Heart right ventricle (tissue), 16 donors: ENCODE measurements at regions not wholly inside any gene's neighbourhood (a gene's known extent, or its start where the extent isn't known, plus 50 kb on each side); places are given as distances from the start of the nearest gene placed in this dataset.

ENCODE experiments used
- ATAC-seq, 8 donors: fragments of 200-7000 bp; cut with Tn5 transposase; one replicate each; pipeline ENCODE4 v1.9.1; 2020; ENCODE audit warnings: mild to moderate bottlenecking in 8 of 8, moderate library complexity in 8 of 8, moderate number of reproducible peaks in 1 of 8
- DNase-seq, 2 donors: peaks; one replicate each; pipeline ENCODE4 v3.0.0-alpha.2; 2020
- H3K27ac ChIP-seq, 10 donors: fragments of 200-600 bp; sonication (generic) in 2 of 10; one replicate each; pipeline versions ENCODE4 v1.5.0 to v1.8.0; 2020 to 2022; ENCODE audit warnings: mild to moderate bottlenecking in 3 of 10
- H3K27me3 ChIP-seq, 7 donors: fragments of 200-600 bp; one replicate each; pipeline ENCODE4 v1.8.0; 2021 to 2022; ENCODE audit warnings: mild to moderate bottlenecking in 2 of 7
- H3K36me3 ChIP-seq, 9 donors: fragments of 200-600 bp; sonication (generic) in 1 of 9; one replicate each; pipeline versions ENCODE4 v1.5.0 to v1.8.0; 2020 to 2022; ENCODE audit warnings: mild to moderate bottlenecking in 2 of 9
- H3K4me1 ChIP-seq, 9 donors: fragments of 200-600 bp; sonication (generic) in 1 of 9; one replicate each; pipeline versions ENCODE4 v1.5.0 to v1.8.0; 2020 to 2022; ENCODE audit warnings: mild to moderate bottlenecking in 4 of 9
- H3K4me3 ChIP-seq, 10 donors: fragments of 200-600 bp; sonication (generic) in 2 of 10; one replicate each; pipeline versions ENCODE4 v1.5.0 to v1.8.0; 2020 to 2022; ENCODE audit warnings: mild to moderate bottlenecking in 7 of 10, moderate library complexity in 2 of 10
- H3K9me3 ChIP-seq, 11 donors: fragments of 200-600 bp in 10 of 11; sonication (generic) in 2 of 11; one replicate each; pipeline versions ENCODE4 v1.5.0 to v1.8.0; 2013 to 2022; ENCODE audit warnings: mild to moderate bottlenecking in 2 of 11, control low read depth in 1 of 11, moderate library complexity in 1 of 11
- CTCF ChIP-seq, 9 donors: fragments of 200-600 bp; sonication (generic) in 2 of 9; IDR thresholded peaks; one replicate each; pipeline versions ENCODE4 v1.5.0 to v1.8.0; 2021 to 2022; ENCODE audit warnings: antibody characterized with exemption in 9 of 9, mild to moderate bottlenecking in 5 of 9, moderate library complexity in 1 of 9
- WGBS, 2 donors: extraction: QIAGEN DNeasy Blood & Tissue Kit; methylation state at CpG; one replicate each; pipeline ENCODE4 v1.1.7; 2013; ENCODE audit warnings: inconsistent platforms in 1 of 2; 5-methylcytosine and 5-hydroxymethylcytosine counted together
- intact Hi-C, 10 donors: fragments of 100-400 bp; cut with DNase I; formaldehyde crosslinking; loops; one replicate each; pipeline versions ENCODE4 v1.11.1 to v1.14.2; 2022
- donor health status: Arrhythmogenic right ventricular cardiomyopathy.
- donor health status: ischemic (EF 13 %, LVEDD 7.1; RV severe dilation, severe dysfunction).
- donor health status: healthy with polysubstance abuse.
- donor health status: DM: no; HTN: yes; CAD: no.
- donor health status: DM: no; HTN: no; CAD: no.
- donor health status: ischemic (EF 25% LVEDD 6.9; RV normal size, moderate dysfunction).
- donor health status: ischemic (EF 25% LVEDD 5.7; RV mildly dilated, moderate dysfunction).
- donor health status: healthy.
- donor health status: DM: yes; HTN: yes; CAD: no.
- donor health status: Ischemic cardiomyopathy.
- donor health status: ischemic (EF 35%, LVEDD 5.7; RV mildly dilated, moderate dysfunction).
- donor health status: nonischemic (EF 11% LVEDD 7.7; RV severe dilation, severe dysfunction).
- donor health status: DM: yes; HTN: yes; CAD: no.
- donor health status: PGD.
- donor health status: ischemic (EF 29% LVEDD 5.4; RV normal size, mild dysfunction).
- donor health status: nonischemic (EF 23%, LVEDD 6.1; RV moderate dilation, normal function).

GRCh38 chr20:47867831-47868230, 82.5 kb upstream of the SULF2 start:
- no peak for ATAC-seq
- WGBS, 2 donors: 78 to 81% methylated on average over 15 of the region's 15 CpGs
- H3K4me1 ChIP-seq: no peaks in the 10 kb centered on the region
- peaks cover 0 to 7% (median 4%) of the 10 kb centered on the region in 11 donors for H3K9me3 ChIP-seq
- H3K36me3 ChIP-seq: no peaks in the 10 kb centered on the region
- no peak for DNase-seq
- intact Hi-C loops: no loop called here
- peaks cover 0 to 36% (median 14%) of the 10 kb centered on the region in 7 donors for H3K27me3 ChIP-seq
- no peak overlapping the region for H3K27ac ChIP-seq
- TF ChIP-seq CTCF (IDR thresholded peaks at IDR 0.05): no peak
- H3K4me3 ChIP-seq: no peak overlapping the region

GRCh38 chr20:47866480-47866879, 81.2 kb upstream of the SULF2 start:
- no peaks in the 10 kb centered on the region for H3K4me1 ChIP-seq
- no peaks in the 10 kb centered on the region for H3K36me3 ChIP-seq
- DNase-seq (no peak), ATAC-seq (no peak)
- H3K9me3 ChIP-seq: peaks cover 0 to 13% (median 5%) of the 10 kb centered on the region in 11 donors
- peaks cover 0 to 35% (median 14%) of the 10 kb centered on the region in 7 donors for H3K27me3 ChIP-seq
- intact Hi-C loops: no loop called here
- no peak overlapping the region for H3K4me3 ChIP-seq
- 78 to 84% methylated on average over 10 of the region's 10 CpGs for WGBS, 2 donors
- TF ChIP-seq CTCF (IDR thresholded peaks at IDR 0.05): no peak
- no peak overlapping the region for H3K27ac ChIP-seq

- Histone ChIP-seq H3K36me3 (no peaks in the 10 kb centered on the region), H3K4me3 (no peak overlapping the region), H3K27ac (no peak overlapping the region), H3K27me3 (peaks cover 0 to 32% (median 14%) of the 10 kb centered on the region in 7 donors), H3K9me3 (peaks cover 0 to 13% (median 5%) of the 10 kb centered on the region in 11 donors), H3K4me1 (no peaks in the 10 kb centered on the region)
- no peak for TF ChIP-seq CTCF (IDR thresholded peaks at IDR 0.05)
- no peak for DNase-seq
- ATAC-seq: no peak
- intact Hi-C loops: no loop called here
- WGBS, 2 donors: 68 to 70% methylated on average over 9 of the region's 9 CpGs
Observed at GRCh38 chr20:47865912-47866311, 80.6 kb upstream of the SULF2 start.

GRCh38 chr20:47865451-47865850, 80.2 kb upstream of the SULF2 start:
- WGBS, 2 donors: 53 to 84% methylated on average over 5 of the region's 5 CpGs
- no peak overlapping the region for H3K4me3 ChIP-seq
- no peak for ATAC-seq
- peaks cover 0 to 36% (median 14%) of the 10 kb centered on the region in 7 donors for H3K27me3 ChIP-seq
- TF ChIP-seq CTCF (IDR thresholded peaks at IDR 0.05): no peak
- no peak overlapping the region for H3K27ac ChIP-seq
- H3K9me3 ChIP-seq: peaks cover 0 to 13% (median 5%) of the 10 kb centered on the region in 11 donors
- no peak for DNase-seq
- no peaks in the 10 kb centered on the region for H3K4me1 ChIP-seq
- H3K36me3 ChIP-seq: no peaks in the 10 kb centered on the region
- intact Hi-C loops: no loop called here
